ENCODE measurements at regions not wholly inside any gene's neighbourhood (a gene's known extent, or its start where the extent isn't known, plus 50 kb on each side); places are given as distances from the start of the nearest gene placed in this dataset.
"Not testable (repeated sequence)": the region's sequence is repeated elsewhere in the genome, so short reads cannot be mapped to it uniquely, and the experiment has no call there.

DNA sequence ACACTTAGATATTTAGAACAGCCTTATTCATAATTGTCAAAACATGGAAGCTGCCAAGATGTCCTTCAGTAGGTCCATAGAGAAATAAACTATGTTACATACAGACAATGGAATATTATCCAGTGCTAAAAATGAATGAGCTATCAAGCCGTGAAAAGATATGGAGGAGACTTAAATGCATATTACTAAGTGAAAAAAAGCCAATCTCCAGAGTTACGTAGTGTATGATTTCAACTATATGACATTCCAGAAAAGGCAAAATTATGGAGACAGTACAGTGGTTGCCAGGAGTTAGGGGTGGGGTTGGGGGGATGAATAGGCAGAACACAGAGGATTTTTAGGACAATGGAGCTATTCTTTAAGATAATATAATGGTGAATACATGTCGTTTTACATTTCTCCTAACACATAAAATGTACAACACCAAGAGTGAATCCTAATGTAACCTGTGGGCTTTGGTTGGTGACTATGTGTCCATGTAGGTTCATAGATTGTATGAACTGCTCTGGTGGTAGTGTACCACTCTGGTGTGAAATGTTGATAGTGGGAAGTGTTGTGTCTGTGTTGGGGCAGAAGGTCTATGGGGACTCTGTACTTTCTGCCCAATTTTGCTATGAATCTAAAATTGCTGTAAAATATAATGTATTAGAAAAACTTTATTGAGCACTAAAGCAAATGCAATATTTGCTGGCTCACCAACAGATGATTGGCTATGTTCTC lies 122.6 kb downstream of the USP22 start:
- Mint-ChIP-seq H3K27ac (no peak overlapping the region), H3K27me3 (ENCODE audit: low read depth) (peaks cover 38% of the 10 kb centered on the region), H3K9me3 (peaks cover 7% of the 10 kb centered on the region), H3K4me1 (ENCODE audit: low read depth) (no peaks in the 10 kb centered on the region), H3K36me3 (ENCODE audit: low read depth) (no peaks in the 10 kb centered on the region), H3K4me3 (no peak overlapping the region)

DNA sequence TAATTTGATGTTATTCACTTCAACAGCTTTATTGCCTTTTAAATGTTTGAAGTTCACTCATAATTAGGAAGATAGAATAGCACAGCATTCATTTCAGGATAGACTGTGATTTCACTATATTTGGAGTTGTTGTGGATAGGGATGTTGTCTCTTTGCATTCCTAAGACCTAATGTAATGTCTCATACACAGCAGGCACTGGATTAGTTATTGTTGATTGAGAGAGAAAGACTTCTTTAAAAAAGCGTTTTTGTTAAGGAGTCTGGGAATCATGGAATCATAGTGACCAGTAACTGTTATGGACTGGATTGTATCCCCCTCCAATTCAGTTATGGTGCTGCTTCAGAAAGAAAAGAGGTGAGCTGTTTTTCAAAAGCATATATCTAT lies 122.0 kb downstream of the USP22 start:
- H3K4me3 Mint-ChIP-seq: no peak overlapping the region
- H3K27ac Mint-ChIP-seq: no peak overlapping the region
- peaks cover 7% of the 10 kb centered on the region for H3K9me3 Mint-ChIP-seq

DNA sequence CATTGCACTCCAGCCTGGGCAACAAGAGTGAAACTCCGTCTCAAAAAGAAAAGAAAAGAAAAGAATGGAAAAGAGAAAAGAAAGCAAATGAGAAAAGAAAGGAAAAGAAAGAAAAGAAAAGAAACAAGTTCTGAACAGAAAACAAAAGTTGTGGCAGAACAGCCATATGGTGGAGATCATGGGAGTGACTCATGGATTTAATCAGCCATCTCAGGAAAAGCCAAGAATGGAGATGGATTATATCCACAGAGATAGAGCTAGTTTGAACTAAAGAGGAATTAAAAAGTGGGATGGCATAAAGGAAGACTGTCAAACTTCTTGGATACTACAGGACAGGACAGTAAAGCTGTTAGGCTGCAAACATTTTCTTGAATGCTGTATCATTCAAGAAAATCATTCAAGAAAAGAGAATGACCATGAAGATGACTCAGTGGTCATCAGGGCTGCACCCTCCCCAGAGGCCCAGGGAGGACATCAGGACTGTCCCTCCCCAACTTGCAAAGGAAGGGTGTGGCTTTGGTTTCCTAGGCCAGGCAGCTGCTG lies 120.6 kb downstream of the USP22 start:
- Mint-ChIP-seq H3K27ac (no peak overlapping the region), H3K4me3 (no peak overlapping the region), H3K9me3 (peaks cover 7% of the 10 kb centered on the region), H3K27me3 (ENCODE audit: low read depth) (peaks cover 38% of the 10 kb centered on the region), H3K36me3 (ENCODE audit: low read depth) (no peaks in the 10 kb centered on the region), H3K4me1 (ENCODE audit: low read depth) (no peaks in the 10 kb centered on the region)

More for the DNA sequence above, 122.0 kb downstream of the USP22 start:
- Mint-ChIP-seq H3K4me1 (ENCODE audit: low read depth) (no peaks in the 10 kb centered on the region), H3K27me3 (ENCODE audit: low read depth) (peaks cover 38% of the 10 kb centered on the region), H3K36me3 (ENCODE audit: low read depth) (no peaks in the 10 kb centered on the region)

DNA sequence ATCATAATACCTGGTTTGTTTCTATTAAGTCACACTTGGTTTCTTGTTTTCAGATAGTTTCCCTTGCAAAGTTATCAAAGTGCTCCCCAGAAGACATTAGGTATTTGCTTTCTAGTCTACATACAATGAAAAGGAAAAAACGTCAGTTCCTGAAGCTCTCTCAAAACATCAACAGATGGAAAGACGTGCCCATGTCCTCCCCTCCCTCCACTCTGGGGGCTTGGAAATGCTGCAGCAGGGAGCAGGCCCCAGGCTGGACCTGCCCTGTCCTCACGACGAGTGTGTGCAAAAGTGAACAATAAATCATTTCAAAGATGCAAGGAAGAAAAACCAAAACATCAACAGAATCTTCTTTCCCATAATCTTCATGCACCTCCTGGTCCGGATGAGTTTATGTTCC lies 118.5 kb downstream of the USP22 start:
- H3K4me3 Mint-ChIP-seq: no peak overlapping the region
- no peaks in the 10 kb centered on the region for H3K36me3 Mint-ChIP-seq (ENCODE audit: low read depth)
- H3K27ac Mint-ChIP-seq: no peak overlapping the region
- no peaks in the 10 kb centered on the region for H3K4me1 Mint-ChIP-seq (ENCODE audit: low read depth)
- no peaks in the 10 kb centered on the region for H3K9me3 Mint-ChIP-seq
- peaks cover 31% of the 10 kb centered on the region for H3K27me3 Mint-ChIP-seq (ENCODE audit: low read depth)

GRCh38 chr17:20925091-20925490 lies 117.7 kb downstream of the USP22 start:
- no peak overlapping the region for H3K27ac Mint-ChIP-seq
- H3K27me3 Mint-ChIP-seq (ENCODE audit: low read depth): peaks cover 29% of the 10 kb centered on the region
- no peak overlapping the region for H3K4me3 Mint-ChIP-seq
- H3K36me3 Mint-ChIP-seq (ENCODE audit: low read depth): no peaks in the 10 kb centered on the region
- H3K9me3 Mint-ChIP-seq: no peaks in the 10 kb centered on the region
- no peaks in the 10 kb centered on the region for H3K4me1 Mint-ChIP-seq (ENCODE audit: low read depth)

DNA sequence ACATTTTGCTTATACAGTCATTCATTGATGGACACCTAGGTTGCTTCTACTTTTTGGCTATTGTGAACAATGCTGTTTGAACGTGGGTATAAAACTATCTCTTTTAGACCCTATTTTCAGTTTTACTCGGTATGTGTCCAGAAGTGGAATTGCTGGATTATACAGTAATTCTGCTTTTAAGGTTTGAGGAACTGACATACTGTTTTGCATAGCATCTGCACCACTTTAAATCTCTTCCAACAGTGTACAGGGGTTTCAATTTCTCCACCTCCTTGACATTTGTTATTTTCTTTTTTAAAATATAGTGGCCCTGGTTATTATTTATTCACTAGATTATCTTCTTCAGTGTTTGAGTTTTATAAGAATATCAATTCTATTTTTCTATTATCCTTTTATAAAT lies 116.9 kb downstream of the USP22 start:
- no peak overlapping the region for H3K27ac Mint-ChIP-seq
- H3K9me3 Mint-ChIP-seq: no peaks in the 10 kb centered on the region
- peaks cover 31% of the 10 kb centered on the region for H3K27me3 Mint-ChIP-seq (ENCODE audit: low read depth)
- H3K4me1 Mint-ChIP-seq (ENCODE audit: low read depth): no peaks in the 10 kb centered on the region
- no peak overlapping the region for H3K4me3 Mint-ChIP-seq
- H3K36me3 Mint-ChIP-seq (ENCODE audit: low read depth): no peaks in the 10 kb centered on the region

DNA sequence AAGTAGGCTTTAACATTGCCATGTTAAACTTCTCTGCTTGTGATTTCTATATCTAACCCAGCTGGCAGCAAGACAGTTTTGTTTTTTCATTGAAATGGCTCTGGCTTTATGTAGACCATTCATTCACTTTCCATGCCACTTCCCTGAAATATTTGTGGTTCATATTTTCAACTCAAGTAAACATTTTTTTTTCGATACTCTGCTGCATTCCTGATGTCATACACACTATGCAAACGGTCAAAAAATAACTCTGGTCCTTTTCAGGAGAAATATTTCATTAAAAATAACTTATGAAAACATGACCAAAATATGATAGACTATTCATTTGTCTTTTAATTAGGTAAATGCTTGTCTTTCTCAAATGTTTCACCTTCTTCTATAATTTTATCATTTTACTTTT lies 116.3 kb downstream of the USP22 start:
- Mint-ChIP-seq H3K4me3 (no peak overlapping the region), H3K4me1 (ENCODE audit: low read depth) (no peaks in the 10 kb centered on the region), H3K27ac (no peak overlapping the region), H3K27me3 (ENCODE audit: low read depth) (peaks cover 29% of the 10 kb centered on the region), H3K36me3 (ENCODE audit: low read depth) (no peaks in the 10 kb centered on the region), H3K9me3 (no peaks in the 10 kb centered on the region)

- Mint-ChIP-seq H3K27me3 (ENCODE audit: low read depth) (peaks cover 25% of the 10 kb centered on the region), H3K4me3 (no peak overlapping the region), H3K36me3 (ENCODE audit: low read depth) (no peaks in the 10 kb centered on the region), H3K27ac (no peak overlapping the region), H3K9me3 (no peaks in the 10 kb centered on the region), H3K4me1 (ENCODE audit: low read depth) (no peaks in the 10 kb centered on the region)
Measured at GRCh38 chr17:20927308-20927977, 115.4 kb downstream of the USP22 start.

DNA sequence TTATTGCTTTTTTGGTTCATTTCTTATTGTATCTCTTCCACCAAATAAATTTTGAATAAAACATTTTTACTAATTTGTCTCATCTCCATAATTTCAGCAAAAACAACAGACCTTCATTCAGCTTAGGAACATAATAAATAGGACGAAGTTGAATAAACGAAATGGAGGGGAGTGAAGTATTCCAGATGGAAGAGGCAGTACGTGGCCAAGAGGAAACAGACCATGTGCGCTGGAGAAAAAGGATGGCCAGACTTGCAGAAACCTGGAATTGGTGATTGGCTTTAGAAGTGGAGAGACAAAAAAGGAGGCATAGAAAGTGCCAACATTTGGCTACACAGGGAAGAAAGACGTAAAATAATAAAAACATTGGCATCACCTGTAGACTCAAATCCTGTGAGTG lies 113.5 kb downstream of the USP22 start:
- Mint-ChIP-seq H3K27ac (no peak overlapping the region), H3K9me3 (no peaks in the 10 kb centered on the region), H3K27me3 (ENCODE audit: low read depth) (peaks cover 16% of the 10 kb centered on the region), H3K36me3 (ENCODE audit: low read depth) (no peaks in the 10 kb centered on the region), H3K4me3 (no peak overlapping the region), H3K4me1 (ENCODE audit: low read depth) (no peaks in the 10 kb centered on the region)

DNA sequence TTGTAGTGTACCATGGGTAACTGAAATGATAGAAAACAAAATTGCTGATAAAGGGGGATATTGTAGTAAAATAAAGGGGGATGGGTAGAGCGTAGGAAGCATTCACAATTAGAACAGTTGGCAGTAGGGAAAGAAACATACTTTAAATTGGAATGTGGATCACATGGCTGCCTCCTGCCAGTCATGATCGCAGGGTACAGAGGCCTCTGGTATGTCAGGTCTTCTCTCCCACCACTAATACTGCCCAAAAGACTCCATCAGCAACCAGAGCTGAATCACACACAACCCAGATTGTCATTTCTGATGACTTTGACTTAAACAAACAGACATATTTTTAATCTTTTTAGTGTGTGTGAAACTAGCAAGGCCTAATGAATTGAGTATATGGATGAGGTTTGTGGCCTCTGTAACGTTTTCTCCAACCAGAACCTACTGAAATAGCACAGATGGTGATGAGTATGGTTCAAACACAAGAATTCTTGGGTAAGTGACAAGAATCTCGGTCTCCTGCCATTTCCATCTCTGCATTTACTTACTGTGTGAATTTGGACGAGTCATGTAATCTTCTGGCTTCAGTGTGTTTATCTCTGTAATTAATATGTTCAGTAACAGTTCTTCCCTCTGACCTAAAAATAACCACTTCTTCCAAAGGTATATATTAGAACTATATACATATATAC lies 112.6 kb downstream of the USP22 start:
- H3K27me3 Mint-ChIP-seq (ENCODE audit: low read depth): peaks cover 16% of the 10 kb centered on the region
- H3K4me3 Mint-ChIP-seq: no peak overlapping the region
- no peaks in the 10 kb centered on the region for H3K9me3 Mint-ChIP-seq

DNA sequence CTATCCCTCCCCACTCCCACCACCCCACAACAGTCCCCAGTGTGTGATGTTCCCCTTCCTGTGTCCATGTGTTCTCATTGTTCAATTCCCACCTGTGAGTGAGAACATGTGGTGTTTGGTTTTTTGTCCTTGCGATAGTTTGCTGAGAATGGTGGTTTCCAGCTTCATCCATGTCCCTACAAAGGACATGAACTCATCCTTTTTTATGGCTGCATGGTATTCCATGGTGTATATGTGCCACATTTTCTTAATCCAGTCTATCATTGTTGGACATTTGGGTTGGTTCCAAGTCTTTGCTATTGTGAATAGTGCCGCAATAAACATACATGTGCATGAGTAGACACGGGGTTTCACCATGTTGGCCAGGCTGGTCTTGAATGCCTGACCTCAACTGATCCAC lies 109.8 kb downstream of the USP22 start:
- H3K4me1 Mint-ChIP-seq (ENCODE audit: low read depth); H3K36me3 Mint-ChIP-seq (ENCODE audit: low read depth); H3K9me3 Mint-ChIP-seq; H3K27ac Mint-ChIP-seq; H3K4me3 Mint-ChIP-seq: not testable (repeated sequence)
- H3K27me3 Mint-ChIP-seq (ENCODE audit: low read depth): peaks cover 16% of the 10 kb centered on the region

More for the DNA sequence above, 112.6 kb downstream of the USP22 start:
- no peak overlapping the region for H3K27ac Mint-ChIP-seq
- H3K4me1 Mint-ChIP-seq (ENCODE audit: low read depth): no peaks in the 10 kb centered on the region
- no peaks in the 10 kb centered on the region for H3K36me3 Mint-ChIP-seq (ENCODE audit: low read depth)

DNA sequence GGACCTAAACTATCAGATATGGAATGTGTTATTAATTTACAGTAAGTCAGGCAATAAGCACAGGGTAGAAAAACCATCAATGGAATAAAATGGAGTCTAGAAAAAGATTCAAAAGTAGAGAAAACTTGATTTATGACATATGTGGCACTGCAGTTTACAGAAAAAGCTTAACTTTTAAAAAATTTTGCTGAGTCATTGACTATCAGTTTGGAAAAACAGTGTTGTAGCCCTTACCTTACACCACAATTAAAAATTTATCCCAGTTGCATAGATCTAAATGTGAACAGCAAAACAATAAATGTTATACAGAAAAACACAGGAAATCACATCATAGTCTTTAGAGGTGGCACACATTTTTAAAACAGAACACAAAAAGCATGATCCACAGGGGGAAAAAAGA lies 108.5 kb downstream of the USP22 start:
- no peaks in the 10 kb centered on the region for H3K9me3 Mint-ChIP-seq
- H3K36me3 Mint-ChIP-seq (ENCODE audit: low read depth): no peaks in the 10 kb centered on the region
- H3K4me1 Mint-ChIP-seq (ENCODE audit: low read depth): no peaks in the 10 kb centered on the region
- H3K4me3 Mint-ChIP-seq: no peak overlapping the region
- H3K27me3 Mint-ChIP-seq (ENCODE audit: low read depth): peaks cover 16% of the 10 kb centered on the region
- H3K27ac Mint-ChIP-seq: no peak overlapping the region

DNA sequence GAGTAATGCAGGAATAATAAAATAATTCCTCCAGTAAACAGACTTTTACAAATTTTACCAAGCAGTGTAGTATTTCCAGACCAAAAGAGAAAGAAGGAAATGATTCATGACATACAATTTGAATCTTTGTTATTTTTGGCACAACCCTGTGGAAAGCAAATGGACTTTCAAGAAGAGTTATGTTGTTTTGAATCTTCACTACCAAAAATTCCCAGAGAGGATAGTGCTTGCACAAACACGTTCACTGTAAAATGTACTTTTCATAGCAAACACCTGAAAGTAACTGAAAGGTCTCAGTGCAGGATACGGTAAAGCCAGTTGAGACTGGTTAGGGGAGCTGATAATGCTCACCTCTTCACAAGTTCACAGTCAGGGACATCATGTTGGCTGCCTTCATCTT lies 107.1 kb downstream of the USP22 start:
- Mint-ChIP-seq H3K27ac (no peak overlapping the region), H3K36me3 (ENCODE audit: low read depth) (no peaks in the 10 kb centered on the region), H3K4me3 (no peak overlapping the region), H3K27me3 (ENCODE audit: low read depth) (peaks cover 8% of the 10 kb centered on the region), H3K9me3 (no peaks in the 10 kb centered on the region), H3K4me1 (ENCODE audit: low read depth) (no peaks in the 10 kb centered on the region)

DNA sequence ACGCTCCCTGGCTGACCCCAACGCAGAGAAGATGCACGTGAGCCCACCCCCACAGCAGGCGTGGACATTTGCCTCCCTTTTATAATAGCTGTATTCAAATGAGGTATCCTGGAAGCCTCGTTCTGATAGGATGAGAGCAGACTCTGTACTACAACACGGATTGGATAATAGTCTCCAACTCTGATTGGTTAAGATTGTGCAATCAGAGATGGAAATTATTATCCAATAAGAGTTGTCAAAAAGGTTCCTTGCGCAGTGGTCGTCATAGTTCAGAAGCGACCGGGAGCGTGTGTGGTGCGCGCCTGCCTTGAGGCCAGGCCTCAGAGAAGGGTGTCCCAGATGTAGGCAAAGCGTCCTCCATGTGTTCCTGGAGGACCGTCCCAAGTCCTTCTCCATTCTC lies 104.6 kb downstream of the USP22 start:
- Mint-ChIP-seq H3K4me1 (ENCODE audit: low read depth) (no peaks in the 10 kb centered on the region), H3K36me3 (ENCODE audit: low read depth) (no peaks in the 10 kb centered on the region), H3K27ac (no peak overlapping the region), H3K4me3 (no peak overlapping the region), H3K27me3 (ENCODE audit: low read depth) (peaks cover 4% of the 10 kb centered on the region), H3K9me3 (no peaks in the 10 kb centered on the region)
